ENCODE measurements at regions not wholly inside any gene's neighbourhood (a gene's known extent, or its start where the extent isn't known, plus 50 kb on each side); places are given as distances from the start of the nearest gene placed in this dataset.

DNA sequence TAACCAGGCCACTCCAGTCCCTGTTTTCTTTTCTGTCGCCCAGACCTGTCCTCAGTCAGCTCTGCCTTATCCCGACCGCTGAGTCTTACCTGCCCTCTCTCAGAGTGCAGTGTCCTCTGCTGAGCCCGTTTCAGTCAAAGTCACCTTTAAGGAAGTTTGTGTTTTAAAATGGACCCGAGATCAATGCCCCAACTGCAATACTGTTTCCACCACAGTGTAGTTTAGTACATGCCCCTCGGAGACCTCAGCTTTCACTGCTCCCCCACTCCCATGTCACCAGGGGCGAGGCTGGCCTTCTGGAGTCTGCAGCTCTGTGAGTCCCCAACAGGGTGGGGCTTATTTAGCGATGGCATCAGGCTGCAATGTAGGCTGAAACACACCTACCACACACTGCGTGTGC is 248.4 kb upstream of the TSHZ3 start:
- no peak for DNase-seq (ENCODE audit: low read depth, low spot score)

GRCh38 chr19:31598730-31599238 is 249.5 kb upstream of the TSHZ3 start:
- DNase-seq (ENCODE audit: low read depth, low spot score) = no peak

DNA sequence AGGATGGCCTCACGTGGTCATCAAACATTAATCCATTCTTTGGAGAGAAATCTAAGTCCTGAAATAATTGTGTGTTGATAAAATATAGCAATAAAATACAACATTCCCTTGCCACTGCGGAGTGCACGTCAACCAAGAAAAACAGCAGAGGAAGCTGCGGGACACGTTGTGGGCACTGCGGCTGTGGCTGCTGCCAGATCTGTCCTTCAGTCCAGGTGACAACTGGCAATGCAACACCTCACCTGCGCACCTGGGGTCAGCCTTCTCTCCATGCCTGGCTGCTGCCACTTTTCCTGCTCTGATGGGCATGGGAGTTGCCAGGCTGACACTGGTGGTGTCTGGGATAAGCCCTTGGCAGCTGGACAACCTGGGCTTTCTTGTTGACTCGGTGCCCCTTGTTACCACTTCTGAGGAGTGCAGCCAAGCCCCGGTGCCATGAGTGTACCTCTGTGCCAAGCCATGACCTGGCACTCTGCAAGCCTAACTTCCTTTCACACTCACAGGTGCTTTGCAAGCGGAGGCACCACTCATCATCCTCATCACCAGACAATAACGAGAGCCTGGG is 251.6 kb upstream of the TSHZ3 start:
- DNase-seq (ENCODE audit: low read depth, low spot score) = no peak

DNA sequence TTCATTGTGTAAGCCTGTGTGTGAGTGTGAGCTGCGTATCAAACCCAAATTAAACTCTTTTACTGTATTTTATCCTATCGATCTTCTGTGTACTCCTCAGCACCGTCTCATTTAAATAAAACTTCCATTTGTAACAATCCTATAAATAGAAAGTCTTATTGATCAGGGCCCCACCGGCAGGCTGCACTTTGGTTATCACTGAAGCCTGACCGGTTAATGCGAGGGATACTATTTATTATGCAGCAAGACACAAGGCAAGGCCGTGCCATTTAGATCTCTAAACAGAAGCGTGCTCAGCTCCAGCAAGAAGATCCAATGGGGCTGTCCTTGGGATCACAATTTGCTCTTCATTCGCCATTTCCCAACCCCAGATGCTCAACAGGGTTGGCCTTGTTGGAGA is 252.6 kb upstream of the TSHZ3 start:
- DNase-seq (ENCODE audit: low read depth, low spot score) = no peak

GRCh38 chr19:31602548-31602947 is 253.3 kb upstream of the TSHZ3 start:
- DNase-seq (ENCODE audit: low read depth, low spot score) = no peak

DNA sequence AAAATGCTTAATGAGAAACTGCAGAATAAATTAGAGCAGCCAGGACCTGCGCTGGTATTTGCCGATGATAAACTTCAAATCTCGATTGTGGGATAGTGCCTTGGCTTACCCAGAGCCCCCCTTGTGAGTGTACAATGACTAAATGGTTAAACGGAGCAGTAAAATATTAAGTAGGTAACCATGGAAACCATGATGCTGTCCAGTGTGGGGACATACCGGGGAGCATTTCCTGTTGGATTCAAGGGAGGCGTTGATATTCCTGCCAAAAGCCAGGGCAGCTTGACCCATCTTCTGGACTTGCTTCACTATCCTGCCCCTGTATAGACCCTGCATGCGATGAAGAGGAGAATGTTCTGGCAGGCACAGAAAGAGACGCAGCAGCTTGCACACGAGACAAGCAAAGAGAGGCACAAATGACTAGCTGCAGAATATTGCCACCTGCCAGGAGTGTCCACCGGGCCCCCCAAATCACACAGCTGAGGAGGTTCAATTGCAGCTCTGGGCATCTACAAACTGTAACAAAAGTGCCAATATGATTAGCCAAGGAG is 255.3 kb upstream of the TSHZ3 start:
- no peak for DNase-seq (ENCODE audit: low read depth, low spot score)

- DNase-seq (ENCODE audit: low read depth, low spot score) = no peak
Observed at GRCh38 chr19:31610018-31610417, 260.8 kb upstream of the TSHZ3 start.

- no peak for DNase-seq (ENCODE audit: low read depth, low spot score)
Observed at GRCh38 chr19:31611046-31611877, 262.0 kb upstream of the TSHZ3 start.

DNA sequence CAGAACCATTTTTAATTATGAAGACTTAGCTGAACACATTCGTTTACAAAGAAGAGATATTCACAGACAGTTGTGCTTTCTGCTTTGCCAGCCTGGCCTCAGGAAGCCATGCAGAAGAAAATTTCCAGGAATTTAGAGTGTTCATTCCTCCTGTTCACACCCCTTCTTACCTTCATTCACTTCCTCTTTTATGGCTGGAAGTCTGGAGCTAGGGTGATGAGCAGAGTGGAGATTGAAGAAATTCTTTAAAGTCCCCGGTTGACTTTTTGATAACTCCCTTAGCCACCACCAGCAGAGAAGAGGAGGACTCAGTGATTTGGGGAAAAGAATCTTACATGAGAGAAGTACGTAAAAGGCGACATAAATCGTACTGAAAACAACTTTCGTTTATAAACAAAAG is 263.6 kb upstream of the TSHZ3 start:
- no peak for DNase-seq (ENCODE audit: low read depth, low spot score)

DNA sequence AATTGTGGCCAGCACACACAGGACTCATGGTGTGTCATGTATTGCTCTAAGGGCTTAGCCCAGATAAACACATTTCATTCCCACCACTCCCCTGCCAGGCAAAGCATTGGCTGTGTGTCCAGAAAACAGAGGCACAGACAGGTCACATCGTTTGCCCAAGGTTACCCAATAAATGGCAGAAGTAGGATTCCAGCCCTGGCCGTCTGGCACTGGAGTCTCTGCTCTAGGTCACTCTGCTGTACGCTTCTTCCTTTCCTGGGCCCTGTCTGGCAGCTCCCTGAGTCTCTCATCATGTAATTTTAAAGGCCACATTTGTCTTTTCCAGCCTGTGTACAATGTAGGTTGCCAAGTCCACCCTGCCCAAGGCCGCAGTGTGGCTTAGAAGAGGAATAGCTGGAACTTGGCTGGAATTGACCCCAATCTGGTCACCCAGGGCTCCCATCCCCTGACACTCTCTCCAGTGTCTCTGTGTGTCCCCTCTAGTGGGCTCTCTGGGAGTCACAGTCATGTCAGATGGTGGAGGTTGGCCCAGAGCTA is 264.5 kb upstream of the TSHZ3 start:
- peak; percentile 5 for DNase-seq (ENCODE audit: low read depth, low spot score)

GRCh38 chr19:31616031-31616430 is 266.8 kb upstream of the TSHZ3 start:
- DNase-seq (ENCODE audit: low read depth, low spot score) = peak; percentile 17

GRCh38 chr19:31617010-31617585 is 267.9 kb upstream of the TSHZ3 start:
- DNase-seq (ENCODE audit: low read depth, low spot score) = no peak

GRCh38 chr19:31625056-31625455 is 275.8 kb upstream of the TSHZ3 start:
- DNase-seq (ENCODE audit: low read depth, low spot score) = no peak

- DNase-seq (ENCODE audit: low read depth, low spot score) = no peak
Observed at GRCh38 chr19:31625575-31625974, 276.3 kb upstream of the TSHZ3 start.

DNA sequence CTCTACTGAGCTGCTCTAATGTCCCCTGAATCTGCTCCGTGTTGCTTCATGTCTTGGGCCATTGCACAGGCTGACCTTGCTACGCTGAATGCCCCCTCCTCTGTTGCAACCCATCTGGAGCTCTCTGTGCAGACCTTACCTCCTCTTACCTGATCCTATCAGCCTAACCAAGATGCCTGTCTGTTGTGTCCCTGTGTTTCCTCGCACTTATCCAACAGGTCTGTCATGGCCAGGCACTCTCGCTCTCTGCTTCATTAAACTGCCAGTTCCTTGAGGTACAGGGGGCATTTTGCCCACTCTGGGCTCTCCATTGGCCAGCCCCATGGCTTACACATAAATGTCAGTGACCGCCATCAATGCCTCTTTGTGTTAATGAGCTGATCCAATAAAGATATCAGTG is 277.7 kb upstream of the TSHZ3 start:
- DNase-seq (ENCODE audit: low read depth, low spot score) = no peak

- DNase-seq (ENCODE audit: low read depth, low spot score) = no peak
Observed at GRCh38 chr19:31627620-31628365, 278.6 kb upstream of the TSHZ3 start.

DNA sequence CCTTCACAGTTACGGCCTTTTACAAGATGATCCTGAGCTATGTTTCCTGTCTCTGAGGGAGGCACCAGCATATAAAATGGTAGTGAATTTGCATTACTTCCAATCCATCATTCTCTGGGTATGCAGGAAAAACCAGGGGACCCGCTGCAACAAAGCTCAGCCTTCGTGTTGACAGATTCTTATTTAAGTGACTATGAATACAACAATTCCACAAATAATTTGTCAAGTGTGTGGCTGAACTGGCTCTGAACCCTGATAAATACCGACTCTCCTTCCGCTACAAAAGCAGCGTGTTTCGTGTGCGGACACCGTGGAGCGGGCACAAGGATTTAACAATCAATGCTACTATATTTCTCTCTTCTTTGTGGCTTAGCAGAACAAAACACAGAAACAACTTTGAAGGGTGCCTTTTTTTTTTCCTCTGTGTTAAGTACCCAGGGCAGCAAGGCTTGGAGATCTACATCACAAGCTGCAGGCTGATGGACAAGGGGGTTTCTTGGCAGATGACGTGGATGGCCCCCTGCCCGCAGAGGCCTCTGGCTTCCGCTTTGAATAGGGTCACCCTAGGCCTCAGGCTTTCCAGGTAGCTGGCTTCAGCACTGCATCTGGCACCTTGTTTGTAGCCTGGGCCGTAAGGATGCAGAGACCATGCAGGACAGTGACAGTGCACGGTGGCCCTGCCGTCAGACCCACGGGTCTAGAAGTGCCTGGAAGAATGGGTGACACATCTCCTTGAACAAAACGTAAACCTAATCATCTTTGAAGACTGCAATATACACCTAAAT is 280.5 kb upstream of the TSHZ3 start:
- peak; percentile 17 for DNase-seq (ENCODE audit: low read depth, low spot score)

DNA sequence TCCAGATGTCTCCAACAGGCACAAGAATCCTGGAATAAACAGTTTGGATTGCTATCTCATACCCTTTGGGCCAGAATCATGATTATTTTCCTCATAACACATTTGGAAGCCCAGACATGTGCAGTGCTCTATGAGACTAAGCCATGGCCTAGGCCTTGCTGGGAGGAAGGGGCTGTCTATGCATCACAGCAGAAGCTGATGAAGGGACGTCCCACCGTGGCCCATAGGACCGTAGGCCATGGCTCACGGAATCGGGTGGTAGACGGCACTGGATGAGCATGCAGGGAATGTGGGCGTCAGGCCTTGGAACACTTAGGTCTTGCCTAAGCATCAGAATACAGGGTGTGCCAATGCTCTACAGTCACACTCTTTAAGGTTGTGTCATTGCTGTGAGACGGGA is 283.8 kb upstream of the TSHZ3 start:
- no peak for DNase-seq (ENCODE audit: low read depth, low spot score)

- DNase-seq (ENCODE audit: low read depth, low spot score) = peak; percentile 7
Observed at GRCh38 chr19:31639306-31639705, 290.1 kb upstream of the TSHZ3 start.

- DNase-seq (ENCODE audit: low read depth, low spot score) = peak; percentile 23
Observed at GRCh38 chr19:31641591-31641990, 292.4 kb upstream of the TSHZ3 start.

DNA sequence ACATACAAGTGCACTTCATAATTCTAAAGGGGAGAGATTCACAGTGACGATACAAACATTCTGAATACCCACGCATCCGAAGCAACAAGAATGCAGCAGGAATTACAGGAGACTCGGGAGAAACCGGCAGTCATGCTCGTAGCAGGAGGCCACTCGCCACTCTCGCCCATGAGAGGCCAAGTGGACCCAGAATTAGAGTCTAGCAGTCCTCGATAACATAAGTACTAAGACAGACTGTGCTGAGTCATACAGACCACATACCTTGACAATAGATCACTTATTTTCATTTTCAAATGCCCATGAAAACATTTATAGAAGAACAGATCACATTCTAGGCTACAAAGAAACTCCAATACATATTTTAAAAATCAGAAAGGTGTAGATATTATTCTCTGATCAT is 299.1 kb upstream of the TSHZ3 start:
- DNase-seq (ENCODE audit: low read depth, low spot score) = peak; percentile 36

Measured in astrocyte of the hippocampus (primary cell).